ENCODE measurements at regions not wholly inside any gene's neighbourhood (a gene's known extent, or its start where the extent isn't known, plus 50 kb on each side); places are given as distances from the start of the nearest gene placed in this dataset.

GRCh38 chr3:110526777-110527727 lies 544.6 kb upstream of the NECTIN3 start:
- peak; percentile 93 for DNase-seq (ENCODE audit: low read depth)

- no peak for DNase-seq (ENCODE audit: low read depth)
Observed at GRCh38 chr3:110528305-110529121, 543.1 kb upstream of the NECTIN3 start.

GRCh38 chr3:110530902-110531301 lies 540.7 kb upstream of the NECTIN3 start:
- DNase-seq (ENCODE audit: low read depth): no peak

- peak; percentile 50 for DNase-seq (ENCODE audit: low read depth)
Observed at GRCh38 chr3:110533089-110533488, 538.5 kb upstream of the NECTIN3 start.

GRCh38 chr3:110542552-110543150 lies 529.0 kb upstream of the NECTIN3 start:
- DNase-seq (ENCODE audit: low read depth): no peak

GRCh38 chr3:110544730-110545129 lies 526.9 kb upstream of the NECTIN3 start:
- DNase-seq (ENCODE audit: low read depth): no peak

GRCh38 chr3:110550511-110550910 lies 521.1 kb upstream of the NECTIN3 start:
- no peak for DNase-seq (ENCODE audit: low read depth)

- peak; percentile 70 for DNase-seq (ENCODE audit: low read depth)
Observed at GRCh38 chr3:110562621-110563020, 509.0 kb upstream of the NECTIN3 start.

- DNase-seq (ENCODE audit: low read depth): no peak
Observed at GRCh38 chr3:110564674-110565073, 506.9 kb upstream of the NECTIN3 start.

- DNase-seq (ENCODE audit: low read depth): no peak
Observed at GRCh38 chr3:110567029-110567428, 504.6 kb upstream of the NECTIN3 start.

GRCh38 chr3:110568246-110568645 lies 503.4 kb upstream of the NECTIN3 start:
- DNase-seq (ENCODE audit: low read depth): peak; percentile 93

GRCh38 chr3:110569073-110569472 lies 502.5 kb upstream of the NECTIN3 start:
- DNase-seq (ENCODE audit: low read depth): no peak

- DNase-seq (ENCODE audit: low read depth): no peak
Observed at GRCh38 chr3:110575702-110576101, 495.9 kb upstream of the NECTIN3 start.

GRCh38 chr3:110576960-110577359 lies 494.7 kb upstream of the NECTIN3 start:
- peak; percentile 99 for DNase-seq (ENCODE audit: low read depth)

- no peak for DNase-seq (ENCODE audit: low read depth)
Observed at GRCh38 chr3:110577854-110578253, 493.8 kb upstream of the NECTIN3 start.

- DNase-seq (ENCODE audit: low read depth): peak; percentile 54
Observed at GRCh38 chr3:110579840-110580550, 491.6 kb upstream of the NECTIN3 start.

GRCh38 chr3:110583373-110583935 lies 488.2 kb upstream of the NECTIN3 start:
- DNase-seq (ENCODE audit: low read depth): peak; percentile 61

- DNase-seq (ENCODE audit: low read depth): no peak
Observed at GRCh38 chr3:110588906-110589305, 482.7 kb upstream of the NECTIN3 start.

- DNase-seq (ENCODE audit: low read depth): no peak
Observed at GRCh38 chr3:110589341-110589740, 482.3 kb upstream of the NECTIN3 start.

GRCh38 chr3:110593749-110594148 lies 477.9 kb upstream of the NECTIN3 start:
- DNase-seq (ENCODE audit: low read depth): no peak

GRCh38 chr3:110598847-110599490 lies 472.6 kb upstream of the NECTIN3 start:
- DNase-seq (ENCODE audit: low read depth): peak; percentile 51
